NCI-H1417 (cell line): ENCODE measurements at regions not wholly inside any gene's neighbourhood (a gene's known extent, or its start where the extent isn't known, plus 50 kb on each side); places are given as distances from the start of the nearest gene placed in this dataset.
A peak's percentile ranks its signal among the peaks of the same experiment; 100 is the strongest.

Source experiments
- DNase-seq, 3 experiments: peaks; one replicate each; lab custom pipeline; 2025; lab: John Stamatoyannopoulos, UW

DNA sequence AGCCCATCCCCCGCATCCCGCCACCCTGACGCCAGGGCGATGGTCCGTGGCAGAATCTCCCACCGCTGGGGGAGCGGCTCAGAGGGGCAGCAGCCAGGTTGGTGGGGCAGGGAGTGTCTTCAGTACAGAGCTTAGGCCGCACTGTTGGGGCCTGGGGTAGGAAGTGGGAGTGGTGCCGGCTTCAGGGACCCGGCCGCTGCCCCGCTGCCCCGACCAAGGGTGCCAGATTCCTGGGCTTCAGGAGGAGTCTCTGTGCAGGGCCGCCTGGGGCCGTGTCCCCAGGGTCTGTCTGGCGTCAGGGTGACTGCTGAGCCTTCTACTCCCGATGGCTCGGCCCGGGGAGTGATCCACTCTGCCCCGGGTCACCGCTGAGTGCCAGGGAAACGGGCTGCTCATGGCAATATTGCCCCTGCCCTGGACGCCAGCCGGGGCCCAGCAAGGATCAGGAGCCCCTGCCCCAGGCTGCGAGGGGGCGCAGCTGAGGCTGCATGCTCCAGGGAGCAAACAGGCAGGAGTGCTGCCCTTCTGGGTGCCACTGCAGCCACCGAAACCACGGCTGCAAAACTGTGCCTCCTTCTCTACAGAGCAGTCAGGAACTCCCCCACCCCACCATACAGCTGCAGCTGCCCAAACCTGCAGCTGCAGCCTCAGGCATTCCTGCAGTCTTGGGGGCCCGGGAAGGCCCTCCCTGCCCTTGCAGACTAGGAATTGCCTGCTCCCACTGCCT, 1206.1 kb downstream of the ARAP2 start:
- DNase-seq, result no peak

GRCh38 chr4:35038845-35039244, 1205.5 kb downstream of the ARAP2 start:
- no peak for DNase-seq

- no peak for DNase-seq
Measured at GRCh38 chr4:35052546-35052945, 1191.8 kb downstream of the ARAP2 start.

GRCh38 chr4:35063031-35063570, 1181.2 kb downstream of the ARAP2 start:
- no peak for DNase-seq

- peak in 2 of 3 experiments; percentile 5 to 52 for DNase-seq
Measured at GRCh38 chr4:35066406-35066805, 1177.9 kb downstream of the ARAP2 start.

DNA sequence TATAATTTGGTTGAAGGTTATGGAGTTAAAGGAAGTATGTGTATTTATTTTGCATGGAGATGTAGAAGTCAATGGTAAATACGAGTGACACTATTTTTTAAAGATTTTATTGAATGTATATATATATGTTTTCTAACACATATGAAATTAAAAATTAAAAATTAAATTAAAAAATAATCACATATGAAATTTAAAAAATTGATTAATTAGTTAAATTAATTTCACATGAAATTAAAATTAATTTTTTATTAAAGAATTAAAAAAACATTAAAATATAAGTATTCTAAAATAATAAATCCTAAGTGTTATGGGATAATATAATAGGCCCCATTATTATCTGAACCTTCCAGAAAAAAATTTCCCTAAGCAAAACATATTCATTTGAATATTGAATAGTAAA, 1163.5 kb downstream of the ARAP2 start:
- DNase-seq, result no peak

DNA sequence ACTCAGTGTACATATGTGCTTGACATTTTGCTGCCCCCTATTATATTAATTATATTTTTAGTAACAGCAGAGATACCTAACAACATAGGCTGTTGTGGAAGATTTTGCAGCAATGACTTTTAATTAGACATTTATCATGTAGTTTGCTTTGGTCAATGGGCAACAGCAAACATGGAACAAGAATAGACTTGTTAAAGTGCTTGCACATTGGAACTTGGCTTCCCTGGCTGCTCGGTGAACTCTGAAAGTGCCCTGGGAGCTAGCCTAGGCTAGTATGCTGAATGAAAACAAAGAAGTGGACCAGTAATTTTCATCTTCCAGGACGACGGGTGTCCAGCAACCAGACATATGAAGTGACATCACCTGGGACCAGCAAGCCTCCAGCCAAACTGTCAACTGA, 1157.1 kb downstream of the ARAP2 start:
- DNase-seq, result peak; percentile 39 to 88 (median 59)

GRCh38 chr4:35100932-35101331, 1143.4 kb downstream of the ARAP2 start:
- no peak for DNase-seq

DNA sequence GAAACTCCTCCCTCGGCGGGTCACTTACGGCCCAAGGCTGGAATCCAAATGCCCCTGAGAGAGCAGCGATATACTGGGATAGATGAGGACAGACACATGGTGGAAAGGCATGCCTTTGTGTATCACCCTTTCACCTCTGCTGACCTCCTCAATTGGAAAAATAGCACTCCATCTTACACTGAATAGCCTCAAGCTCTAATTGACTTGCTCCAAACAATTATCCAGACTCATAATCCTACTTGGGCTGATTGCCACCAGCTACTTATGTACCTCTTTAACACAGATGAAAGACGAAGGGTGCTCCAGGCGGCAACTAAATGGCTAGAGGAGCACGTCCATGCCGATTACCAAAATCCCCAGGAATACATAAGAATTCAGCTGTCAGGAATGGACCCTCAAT, 1142.2 kb downstream of the ARAP2 start:
- no peak for DNase-seq

GRCh38 chr4:35105486-35105885, 1138.8 kb downstream of the ARAP2 start:
- peak; percentile 45 to 99 (median 87) for DNase-seq

DNA sequence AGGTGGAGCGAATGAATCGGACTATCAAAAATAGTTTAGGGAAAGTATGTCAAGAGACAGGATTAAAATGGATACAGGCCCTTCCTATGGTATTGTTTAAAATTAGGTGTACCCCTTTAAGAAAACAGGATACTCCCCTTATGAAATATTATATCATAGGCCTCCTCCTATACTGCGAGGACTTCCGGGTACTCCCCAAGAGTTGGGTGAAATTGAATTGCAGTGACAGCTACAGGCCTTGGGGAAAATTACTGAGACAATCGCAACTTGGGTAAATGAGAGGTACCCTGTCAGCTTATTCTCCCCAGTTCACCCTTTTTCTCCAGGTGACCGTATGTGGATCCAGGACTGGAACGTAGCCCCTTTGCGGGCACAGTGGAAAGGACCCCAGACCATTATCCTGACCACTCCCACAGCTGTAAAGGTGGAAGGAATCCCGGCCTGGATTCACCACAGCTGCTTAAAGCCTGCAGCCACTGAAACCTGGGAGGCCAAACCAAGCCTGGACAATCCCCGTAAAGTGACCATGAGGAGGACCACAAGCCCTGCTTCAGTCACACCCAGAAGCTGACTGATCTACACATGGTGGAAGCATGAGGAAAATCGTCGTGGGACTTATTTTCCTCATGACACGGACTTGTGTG, 1138.1 kb downstream of the ARAP2 start:
- DNase-seq, result peak in 1 of 3 experiments; percentile 63

DNA sequence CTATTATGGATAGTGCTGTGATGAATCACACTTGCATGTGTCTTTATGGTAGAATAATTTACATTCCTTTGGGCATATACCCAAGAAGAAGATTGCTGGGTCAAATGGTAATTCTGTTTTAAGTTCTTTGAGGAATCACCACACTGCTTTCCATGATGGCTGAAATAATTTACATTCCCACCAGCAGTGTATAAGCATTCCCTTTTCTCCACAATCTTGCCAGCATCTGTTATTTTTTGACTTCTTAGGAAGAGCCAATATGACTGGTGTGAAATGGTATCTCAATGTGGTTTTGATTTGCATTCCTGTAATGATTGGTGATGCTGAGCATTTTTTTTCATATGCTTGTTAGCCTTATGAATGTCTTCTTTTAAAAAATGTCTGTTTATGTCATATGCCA, 1120.2 kb downstream of the ARAP2 start:
- no peak for DNase-seq

- DNase-seq, result peak in 2 of 3 experiments; percentile 56 to 58
Measured at GRCh38 chr4:35125995-35126712, 1118.2 kb downstream of the ARAP2 start.

DNA sequence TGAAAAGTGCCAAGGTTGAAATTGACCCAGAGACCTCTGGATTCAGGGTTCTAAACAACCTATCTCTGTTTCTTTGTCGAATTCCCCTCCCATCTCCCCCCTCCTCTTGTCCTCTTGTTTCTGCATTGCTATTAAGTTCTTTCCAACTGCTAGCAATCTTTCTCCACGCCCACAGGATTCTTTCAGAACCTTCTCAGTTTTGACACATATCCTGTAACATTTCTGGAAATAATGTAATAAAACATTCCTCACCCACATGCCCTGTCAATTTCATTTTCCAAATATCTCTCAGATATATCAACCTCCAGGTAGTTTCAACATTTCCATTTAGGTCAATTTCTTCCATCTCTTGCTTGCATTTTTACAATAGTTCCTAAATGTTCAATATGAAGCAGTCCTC, 1105.9 kb downstream of the ARAP2 start:
- no peak for DNase-seq

GRCh38 chr4:35147761-35148160, 1096.6 kb downstream of the ARAP2 start:
- DNase-seq, result no peak

DNA sequence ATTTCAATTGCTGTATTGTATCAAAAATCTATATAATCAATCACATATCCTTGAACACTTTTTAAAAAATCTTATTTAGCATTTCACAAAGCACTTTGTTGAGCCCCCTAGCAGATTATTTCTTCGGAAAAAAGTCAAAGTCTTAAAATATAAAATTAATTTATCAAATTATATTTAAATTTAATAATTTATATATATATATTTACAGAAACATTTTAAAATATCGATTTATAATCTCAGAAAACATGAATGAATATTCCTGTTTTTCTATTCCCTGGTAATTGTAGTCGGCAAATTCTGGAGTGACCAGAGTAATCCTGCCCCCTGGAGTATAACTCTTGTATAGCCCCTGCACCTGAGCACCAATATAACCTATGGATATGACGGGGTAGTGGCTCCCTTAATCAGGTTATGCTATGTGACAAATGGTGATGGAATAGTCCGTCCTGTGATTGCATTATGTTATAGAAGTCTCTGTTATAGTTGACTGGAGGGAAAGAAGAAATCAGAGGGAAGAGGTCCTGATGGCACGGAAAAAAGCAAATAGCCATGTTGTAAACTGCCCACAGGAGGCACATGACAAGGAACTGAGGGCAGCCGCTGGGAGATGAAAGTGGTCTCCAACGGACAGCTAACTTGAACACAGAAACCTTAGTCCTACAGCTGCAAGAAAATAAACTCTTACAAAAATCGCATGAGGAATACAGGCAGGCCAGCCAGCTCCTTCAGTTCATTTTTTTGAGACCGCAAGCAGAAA, 1092.3 kb downstream of the ARAP2 start:
- peak in 2 of 3 experiments; percentile 20 to 70 for DNase-seq

- no peak for DNase-seq
Measured at GRCh38 chr4:35163168-35163567, 1081.1 kb downstream of the ARAP2 start.

DNA sequence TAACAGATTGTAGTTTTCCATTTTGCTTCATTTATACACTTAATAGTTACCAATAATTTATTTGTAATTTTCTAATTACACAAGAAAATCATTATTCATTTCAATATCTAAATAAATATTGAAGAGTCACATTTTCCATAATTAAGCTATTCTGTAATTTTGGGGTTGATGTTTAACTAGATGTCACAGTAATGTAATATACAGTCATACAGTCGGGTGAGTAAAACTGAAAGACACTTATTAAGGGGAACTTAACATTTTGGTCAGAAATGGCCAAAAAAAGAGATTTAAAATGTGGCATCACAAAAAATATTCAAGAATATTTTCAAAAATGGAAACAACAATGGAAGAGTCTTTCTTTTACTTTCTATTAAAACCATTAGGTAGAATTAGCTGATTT, 1080.3 kb downstream of the ARAP2 start:
- DNase-seq, result no peak

DNA sequence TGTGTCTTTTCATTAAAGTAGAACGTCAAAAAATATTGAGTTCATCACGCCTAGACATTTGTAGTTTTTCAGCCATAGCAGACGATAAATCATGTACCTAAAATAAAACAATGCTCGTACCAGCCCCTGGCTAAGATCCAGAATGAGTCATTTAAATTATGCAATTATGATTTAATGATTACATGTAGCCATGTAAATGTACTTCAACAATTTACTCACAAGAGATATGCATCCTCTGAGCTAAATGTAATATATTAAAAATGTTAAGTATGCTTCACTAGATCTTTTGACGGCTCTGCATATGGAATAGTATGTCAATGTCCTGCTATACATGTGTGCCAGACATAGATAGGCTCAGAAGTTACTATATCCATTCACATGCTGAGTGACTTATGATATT, 1077.8 kb downstream of the ARAP2 start:
- DNase-seq, result peak in 1 of 3 experiments; percentile 19

GRCh38 chr4:35167385-35167784, 1076.9 kb downstream of the ARAP2 start:
- DNase-seq, result no peak

DNA sequence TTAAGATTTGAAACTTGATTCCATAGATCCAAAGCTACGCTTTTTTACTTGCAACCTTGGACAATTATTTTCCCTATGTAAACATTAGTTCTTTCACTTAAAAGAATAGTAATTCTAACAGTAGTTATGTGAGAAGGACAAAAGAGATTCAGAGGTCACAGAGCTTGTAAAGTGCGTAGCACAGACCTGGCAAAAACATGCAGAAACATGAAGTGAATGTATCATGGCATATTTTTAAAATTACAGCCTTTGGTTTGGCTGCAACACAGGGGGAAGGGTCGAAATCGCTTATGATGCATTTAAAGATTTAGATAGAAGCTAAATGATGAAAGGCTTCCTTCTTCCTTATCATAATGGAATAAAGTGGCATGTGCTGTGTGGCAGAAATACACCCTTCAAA, 1068.8 kb downstream of the ARAP2 start:
- no peak for DNase-seq

- peak in 1 of 3 experiments; percentile 22 for DNase-seq
Measured at GRCh38 chr4:35175894-35176293, 1068.4 kb downstream of the ARAP2 start.
